ENCODE measurements at regions not wholly inside any gene's neighbourhood (a gene's known extent, or its start where the extent isn't known, plus 50 kb on each side); places are given as distances from the start of the nearest gene placed in this dataset.

GRCh38 chr1:117740496-117740895 lies 134.6 kb downstream of the TENT5C start:
- TF ChIP-seq CTCF (IDR thresholded peaks at IDR 0.05; ENCODE audit: poor library complexity) (no peak), EZH2 (IDR thresholded peaks at IDR 0.05; ENCODE audit: borderline replicate concordance) (no peak), EZH2phosphoT487 (IDR thresholded peaks at IDR 0.05; ENCODE audit: low read depth, severe bottlenecking, unreplicated experiment) (no peak)

Measured in hepatocyte (in vitro differentiated cells).